Smooth muscle cell (in vitro differentiated cells): ENCODE measurements at regions not wholly inside any gene's neighbourhood (a gene's known extent, or its start where the extent isn't known, plus 50 kb on each side); places are given as distances from the start of the nearest gene placed in this dataset.

Experiments
- DNase-seq: peaks from one replicate; lab custom pipeline; 2025; ENCODE audit not compliant: unreplicated experiment; lab: John Stamatoyannopoulos, UW
- H2AFZ ChIP-seq: fragments of 200-600 bp; sonication (generic); 2 replicates; pipeline ENCODE4 v1.6.0; 2016; ENCODE audit warnings: antibody characterized with exemption, low read depth, mild to moderate bottlenecking
- H3F3A ChIP-seq: fragments of 200-600 bp; sonication (generic); 2 replicates; pipeline ENCODE4 v1.6.0; 2017; ENCODE audit warnings: antibody characterized with exemption, low read depth
- H3K27ac ChIP-seq: fragments of 200-600 bp; sonication (generic); 2 replicates; pipeline ENCODE4 v1.5.1; 2016; ENCODE audit warnings: low read depth, mild to moderate bottlenecking
- H3K27me3 ChIP-seq: fragments of 200-600 bp; sonication (generic); 2 replicates; pipeline ENCODE4 v1.6.1; 2016; ENCODE audit warnings: low read depth, mild to moderate bottlenecking
- H3K36me3 ChIP-seq: fragments of 200-600 bp; sonication (generic); 2 replicates; pipeline ENCODE4 v1.5.1; 2016; ENCODE audit warnings: low read depth
- H3K4me1 ChIP-seq: fragments of 200-600 bp; sonication (generic); 2 replicates; pipeline ENCODE4 v1.5.1; 2016; ENCODE audit warnings: low read depth
- H3K4me2 ChIP-seq: fragments of 200-600 bp; sonication (generic); 2 replicates; pipeline ENCODE4 v1.6.0; 2016; ENCODE audit warnings: mild to moderate bottlenecking
- H3K4me3 ChIP-seq: fragments of 200-600 bp; sonication (generic); 2 replicates; pipeline ENCODE4 v1.5.1; 2016; ENCODE audit warnings: mild to moderate bottlenecking
- H3K79me2 ChIP-seq: fragments of 200-600 bp; sonication (generic); 2 replicates; pipeline ENCODE4 v1.6.0; 2016; ENCODE audit warnings: low read depth, mild to moderate bottlenecking
- H3K9ac ChIP-seq: fragments of 200-600 bp; sonication (generic); 2 replicates; pipeline ENCODE4 v1.6.0; 2016; ENCODE audit warnings: low read depth
- H3K9me3 ChIP-seq: fragments of 200-600 bp; sonication (generic); replicated peaks from 2 replicates; pipeline ENCODE4 v1.5.1; 2016; ENCODE audit warnings: low read depth
- H4K20me1 ChIP-seq: fragments of 200-600 bp; sonication (generic); 2 replicates; pipeline ENCODE4 v1.6.0; 2016; ENCODE audit warnings: low read depth
- WGBS: methylation state at CpG from one replicate; pipeline ENCODE4 v1.1.7; 2016; ENCODE audit warnings: low lambda C conversion rate; 5-methylcytosine and 5-hydroxymethylcytosine counted together
- TF ChIP-seq, protein P1 (sequence below): fragments of 200-600 bp; sonication (generic); IDR thresholded peaks from 2 replicates; pipeline ENCODE4 v1.5.1; 2017; ENCODE audit warnings: borderline replicate concordance, mild to moderate bottlenecking, antibody characterized with exemption; ENCODE audit not compliant: insufficient read depth, poor library complexity, severe bottlenecking

- H3F3A ChIP-seq = peaks cover 4% of the 10 kb centered on the region
- no peak overlapping the region for H3K4me3 ChIP-seq
- H3K9ac ChIP-seq = no peak overlapping the region
- WGBS = 22% methylated on average over 6 of the region's 6 CpGs
- H2AFZ ChIP-seq = peak overlapping the region; percentile 18
- H3K4me1 ChIP-seq = peaks cover 4% of the 10 kb centered on the region
- no peaks in the 10 kb centered on the region for H3K9me3 ChIP-seq
- DNase-seq = no peak
- H3K4me2 ChIP-seq = peak overlapping the region; percentile 61
- H3K27ac ChIP-seq = peak overlapping the region; percentile 33
- no peaks in the 10 kb centered on the region for H3K79me2 ChIP-seq
- TF ChIP-seq, protein P1, sequence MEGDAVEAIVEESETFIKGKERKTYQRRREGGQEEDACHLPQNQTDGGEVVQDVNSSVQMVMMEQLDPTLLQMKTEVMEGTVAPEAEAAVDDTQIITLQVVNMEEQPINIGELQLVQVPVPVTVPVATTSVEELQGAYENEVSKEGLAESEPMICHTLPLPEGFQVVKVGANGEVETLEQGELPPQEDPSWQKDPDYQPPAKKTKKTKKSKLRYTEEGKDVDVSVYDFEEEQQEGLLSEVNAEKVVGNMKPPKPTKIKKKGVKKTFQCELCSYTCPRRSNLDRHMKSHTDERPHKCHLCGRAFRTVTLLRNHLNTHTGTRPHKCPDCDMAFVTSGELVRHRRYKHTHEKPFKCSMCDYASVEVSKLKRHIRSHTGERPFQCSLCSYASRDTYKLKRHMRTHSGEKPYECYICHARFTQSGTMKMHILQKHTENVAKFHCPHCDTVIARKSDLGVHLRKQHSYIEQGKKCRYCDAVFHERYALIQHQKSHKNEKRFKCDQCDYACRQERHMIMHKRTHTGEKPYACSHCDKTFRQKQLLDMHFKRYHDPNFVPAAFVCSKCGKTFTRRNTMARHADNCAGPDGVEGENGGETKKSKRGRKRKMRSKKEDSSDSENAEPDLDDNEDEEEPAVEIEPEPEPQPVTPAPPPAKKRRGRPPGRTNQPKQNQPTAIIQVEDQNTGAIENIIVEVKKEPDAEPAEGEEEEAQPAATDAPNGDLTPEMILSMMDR = no peak
- no peaks in the 10 kb centered on the region for H3K36me3 ChIP-seq
- no peaks in the 10 kb centered on the region for H3K27me3 ChIP-seq
- H4K20me1 ChIP-seq = no peaks in the 10 kb centered on the region
These were observed 65.0 kb upstream of the SLC2A12 start for GRCh38 chr6:134117409-134117808.

DNA sequence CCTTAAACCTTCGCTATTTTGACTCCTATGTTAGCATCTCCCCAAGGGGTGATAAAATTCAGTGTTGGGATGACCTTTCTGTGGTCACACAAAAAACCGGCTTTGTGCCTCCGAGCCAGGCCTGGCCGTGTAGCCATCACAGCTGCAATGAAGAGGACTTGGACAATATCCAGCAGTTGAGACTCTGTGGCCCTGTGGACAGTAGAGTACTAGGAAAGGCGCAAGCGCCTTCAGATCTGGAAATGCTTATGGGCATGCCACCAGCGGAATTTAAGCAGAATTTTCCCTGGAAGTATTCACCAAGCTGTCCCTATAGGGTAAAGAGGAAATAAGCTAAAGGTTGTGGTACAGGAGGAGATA, 63.3 kb upstream of the SLC2A12 start:
- H3K9ac ChIP-seq = no peak overlapping the region
- no peak overlapping the region for H3K27ac ChIP-seq
- DNase-seq = no peak
- H3K79me2 ChIP-seq = no peaks in the 10 kb centered on the region
- no peak overlapping the region for H3K4me2 ChIP-seq
- no peaks in the 10 kb centered on the region for H3K27me3 ChIP-seq
- no peaks in the 10 kb centered on the region for H3K36me3 ChIP-seq
- TF ChIP-seq, protein P1 = no peak
- H3K4me3 ChIP-seq = no peak overlapping the region
- H3K4me1 ChIP-seq = peaks cover 4% of the 10 kb centered on the region
- 95% methylated on average over 7 of the region's 7 CpGs for WGBS
- peaks cover 4% of the 10 kb centered on the region for H3F3A ChIP-seq
- no peak overlapping the region for H2AFZ ChIP-seq
- no peaks in the 10 kb centered on the region for H4K20me1 ChIP-seq
- H3K9me3 ChIP-seq = no peaks in the 10 kb centered on the region

- no peaks in the 10 kb centered on the region for H3K79me2 ChIP-seq
These were observed 62.7 kb upstream of the SLC2A12 start for GRCh38 chr6:134114918-134115714.

More at GRCh38 chr6:134114918-134115714, 62.7 kb upstream of the SLC2A12 start:
- Histone ChIP-seq H3K4me1 (peaks cover 4% of the 10 kb centered on the region), H2AFZ (no peak overlapping the region), H4K20me1 (no peaks in the 10 kb centered on the region), H3K4me3 (no peak overlapping the region), H3K36me3 (no peaks in the 10 kb centered on the region), H3K9me3 (no peaks in the 10 kb centered on the region), H3F3A (peaks cover 4% of the 10 kb centered on the region), H3K9ac (no peak overlapping the region), H3K27ac (no peak overlapping the region), H3K27me3 (no peaks in the 10 kb centered on the region), H3K4me2 (no peak overlapping the region)
- TF ChIP-seq, protein P1 = no peak
- 95% methylated on average over 46 of the region's 47 CpGs for WGBS
- DNase-seq = no peak
